Right ventricle myocardium inferior (tissue), 1 donor: ENCODE measurements at regions not wholly inside any gene's neighbourhood (a gene's known extent, or its start where the extent isn't known, plus 50 kb on each side); places are given as distances from the start of the nearest gene placed in this dataset.
"Not testable (repeated sequence)": the region's sequence is repeated elsewhere in the genome, so short reads cannot be mapped to it uniquely, and the experiment has no call there.

Experiments
- ATAC-seq: fragments of 200-7000 bp; cut with Tn5 transposase; one replicate; pipeline ENCODE4 v1.9.1; 2020; ENCODE audit warnings: mild to moderate bottlenecking, moderate library complexity
- DNase-seq: peaks from one replicate; pipeline ENCODE4 v3.0.0; 2021; ENCODE audit errors: missing footprints
- intact Hi-C: fragments of 100-400 bp; cut with DNase I; formaldehyde crosslinking; loops from one replicate; pipeline ENCODE4 v1.11.0; 2022
- donor health status: DM: no; HTN: yes; CAD: no; lungs with severe emphysema.

DNA sequence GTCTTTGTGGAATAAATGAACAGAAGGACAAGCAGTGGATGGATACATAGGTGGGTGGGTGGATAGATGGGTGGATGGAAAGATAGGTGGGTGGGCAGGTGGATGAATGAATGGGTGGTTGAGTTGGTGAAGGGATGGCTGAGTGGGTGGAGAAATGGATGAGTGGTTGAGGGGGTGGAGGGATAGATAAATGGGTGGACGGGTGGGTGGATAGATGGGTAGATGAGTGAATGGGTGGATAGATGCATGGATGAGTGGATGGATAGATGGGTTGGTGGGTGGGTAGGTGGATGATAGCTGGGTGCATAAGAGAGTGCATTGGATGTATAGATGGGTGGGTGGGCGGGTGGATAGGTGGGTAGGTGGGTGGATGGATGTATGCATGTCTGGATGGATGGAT lies 63.5 kb downstream of the UNC93B1 start:
- ATAC-seq, intact Hi-C loops, DNase-seq: not testable (repeated sequence)

DNA sequence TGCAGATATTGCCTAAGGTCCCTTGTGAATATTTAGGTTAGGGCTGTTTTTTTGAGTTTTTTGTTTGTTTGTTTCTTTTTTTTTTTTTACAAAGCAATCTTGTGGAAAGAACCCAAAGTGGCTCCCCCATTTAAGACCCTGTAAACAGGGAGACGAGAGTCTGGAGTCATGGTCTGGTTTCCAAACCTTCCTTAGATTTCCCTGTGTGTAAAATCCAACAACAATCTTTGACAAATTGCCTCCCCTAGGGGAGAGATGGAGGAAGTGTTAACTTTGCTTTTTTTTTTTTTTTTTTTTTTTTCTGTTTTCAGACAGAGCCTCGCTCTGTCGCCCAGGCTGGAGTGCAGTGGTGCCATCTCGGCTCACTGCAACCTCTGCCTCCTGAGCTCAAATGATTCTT lies 64.9 kb downstream of the UNC93B1 start:
- intact Hi-C loops, DNase-seq, ATAC-seq: not testable (repeated sequence)

DNA sequence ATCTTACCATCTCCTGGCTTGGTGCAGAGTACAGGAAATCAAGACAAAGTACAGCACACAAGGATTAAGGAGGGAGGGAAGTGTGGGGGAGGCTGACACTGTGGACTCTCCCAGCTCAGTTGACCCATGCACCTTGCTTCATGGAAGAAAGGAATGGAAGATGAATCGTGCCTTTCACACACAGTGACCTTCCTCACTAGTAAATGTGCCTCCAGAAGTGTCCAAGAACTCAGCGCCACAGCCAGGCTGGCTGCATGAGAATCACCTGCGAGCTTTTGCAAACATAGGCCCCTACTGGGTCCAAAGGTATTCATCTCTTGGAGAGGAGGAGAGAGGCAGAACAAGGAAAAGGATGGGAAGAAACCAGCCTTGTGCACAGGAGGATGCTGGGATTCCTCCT lies 65.5 kb downstream of the UNC93B1 start:
- ATAC-seq, DNase-seq, intact Hi-C loops: not testable (repeated sequence)

DNA sequence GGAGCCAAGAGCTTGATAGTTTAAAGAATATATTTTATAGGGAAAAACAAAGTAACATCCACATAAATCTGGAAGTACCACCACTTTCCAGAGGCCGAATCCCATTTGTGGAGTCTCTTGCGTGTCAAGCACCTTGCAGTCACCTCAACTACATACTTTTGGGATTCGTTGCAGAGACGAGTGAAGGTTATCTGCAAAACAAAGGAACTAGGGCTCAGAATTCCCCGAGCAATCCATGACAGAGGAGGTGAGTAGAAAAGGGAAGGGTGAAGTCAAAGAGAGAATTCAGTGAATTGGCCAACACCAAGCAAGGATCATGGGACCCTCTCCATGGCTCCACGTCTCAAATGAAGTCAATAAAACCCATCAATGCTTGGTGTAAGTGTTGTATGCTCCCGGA lies 80.3 kb downstream of the UNC93B1 start:
- not testable (repeated sequence) for ATAC-seq

DNA sequence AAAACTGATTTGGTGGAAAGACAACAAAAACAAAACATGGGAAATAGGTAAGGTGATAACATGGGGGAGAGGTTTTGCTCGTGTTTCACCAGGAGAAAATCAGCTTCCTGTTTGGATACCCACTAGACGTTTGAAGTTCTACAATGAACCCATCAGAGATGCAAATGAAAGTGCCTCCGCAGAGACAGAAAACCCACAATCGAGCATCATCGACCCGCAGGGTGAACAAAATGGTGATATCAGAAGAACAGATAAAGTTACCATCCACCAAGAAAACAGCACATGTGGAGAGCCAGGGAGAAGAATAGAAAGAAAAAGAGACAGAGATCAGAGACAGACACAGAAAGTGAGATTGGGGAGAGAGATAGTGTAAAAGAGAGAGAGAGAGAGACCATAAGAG lies 83.4 kb downstream of the UNC93B1 start:
- intact Hi-C loops, DNase-seq, ATAC-seq: not testable (repeated sequence)

More for the DNA sequence above, 80.3 kb downstream of the UNC93B1 start:
- DNase-seq, intact Hi-C loops: not testable (repeated sequence)

DNA sequence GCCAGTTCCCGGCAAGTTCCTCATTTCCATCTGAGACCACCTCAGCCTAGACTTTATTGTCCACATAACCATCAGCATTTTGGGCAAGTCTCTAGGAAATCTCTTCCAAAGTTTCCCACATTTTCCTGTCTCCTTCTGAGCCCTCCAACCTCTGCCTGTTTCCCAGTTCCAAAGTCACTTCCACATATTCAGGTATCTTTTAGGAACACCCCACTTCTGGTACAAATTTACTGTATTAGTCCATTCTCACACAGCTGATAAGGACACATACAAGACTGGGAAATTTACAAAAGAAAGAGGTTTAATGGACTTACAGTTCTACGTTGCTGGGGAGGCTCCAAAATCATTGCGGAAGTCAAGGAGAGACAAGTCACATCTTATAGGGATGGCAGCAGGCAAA lies 91.7 kb downstream of the UNC93B1 start:
- intact Hi-C loops, ATAC-seq, DNase-seq: not testable (repeated sequence)

DNA sequence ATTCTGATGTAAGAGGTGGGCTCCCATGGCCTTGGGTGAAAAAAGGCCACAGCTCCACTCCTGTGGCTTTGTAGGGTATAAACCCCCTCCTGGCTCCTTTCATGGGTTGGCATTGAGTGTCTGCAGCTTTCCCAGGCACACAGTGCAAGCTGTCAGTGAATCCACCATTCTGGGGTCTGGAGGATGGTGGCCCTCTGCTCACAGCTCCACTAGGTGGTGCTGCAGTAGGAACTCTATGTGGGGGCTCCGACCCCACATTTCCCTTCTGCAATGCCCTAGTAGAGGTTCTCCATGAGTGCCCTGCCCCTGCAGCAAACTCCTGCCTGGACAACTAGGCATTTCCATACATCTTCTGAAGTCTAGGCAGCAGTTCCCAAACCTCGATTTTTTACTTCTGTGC lies 92.7 kb downstream of the UNC93B1 start:
- intact Hi-C loops, DNase-seq, ATAC-seq: not testable (repeated sequence)

DNA sequence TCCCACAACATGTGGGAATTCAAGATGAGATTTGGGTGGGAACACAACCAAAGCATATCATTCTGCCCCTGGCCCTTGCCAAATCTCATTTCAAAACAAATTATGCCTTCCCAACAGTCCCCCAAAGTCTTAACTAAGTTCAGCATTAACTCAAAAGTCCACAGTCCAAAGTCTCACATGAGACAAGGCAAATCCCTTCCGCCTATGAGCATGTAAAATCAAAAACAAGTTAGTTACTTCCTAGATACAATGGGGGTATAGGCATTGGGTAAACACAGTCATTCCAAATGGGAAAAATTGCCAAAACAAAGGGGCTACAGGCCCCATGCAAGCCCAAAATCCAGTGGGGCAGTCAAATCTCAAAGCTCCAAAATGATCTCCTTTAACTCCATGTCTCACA lies 93.1 kb downstream of the UNC93B1 start:
- DNase-seq, intact Hi-C loops, ATAC-seq: not testable (repeated sequence)

DNA sequence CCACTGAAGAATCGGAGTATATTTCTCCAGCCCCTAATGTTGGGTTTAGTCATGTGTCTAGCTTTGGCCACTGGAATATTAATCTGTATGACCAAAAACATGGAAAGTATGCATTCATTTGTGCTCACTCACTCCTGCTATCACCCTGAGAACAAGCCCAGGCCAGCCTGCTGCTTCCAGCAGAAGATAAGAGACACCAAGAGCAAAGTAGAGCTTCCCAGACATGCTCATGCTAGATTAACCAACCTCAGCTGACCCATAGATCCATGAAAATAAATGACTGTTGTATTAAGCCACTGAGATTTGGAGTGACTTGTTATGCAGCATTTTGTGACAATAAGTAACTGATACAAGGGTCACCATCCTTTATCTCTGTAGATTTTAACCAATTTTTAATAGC lies 96.9 kb downstream of the UNC93B1 start:
- DNase-seq, ATAC-seq, intact Hi-C loops: not testable (repeated sequence)

DNA sequence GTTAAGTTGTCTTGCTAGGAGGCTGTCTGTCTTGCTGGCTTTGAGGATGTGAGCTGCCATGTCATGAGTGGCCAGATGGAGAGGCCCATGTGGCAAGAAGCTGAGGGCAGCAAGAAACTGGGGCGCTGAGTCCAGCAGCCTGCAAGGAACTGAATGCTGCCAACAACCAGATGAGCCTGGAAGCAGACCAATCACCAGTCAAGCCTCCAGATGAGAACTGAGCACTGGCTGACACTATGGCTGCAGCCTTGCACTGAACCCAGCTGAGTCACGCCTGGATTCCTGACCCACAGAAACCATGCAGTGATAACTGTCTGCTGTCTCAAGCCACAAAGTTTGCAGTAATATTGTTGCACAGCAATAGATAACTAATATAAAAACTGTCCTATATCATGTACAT lies 104.4 kb downstream of the UNC93B1 start:
- DNase-seq, ATAC-seq, intact Hi-C loops: not testable (repeated sequence)

DNA sequence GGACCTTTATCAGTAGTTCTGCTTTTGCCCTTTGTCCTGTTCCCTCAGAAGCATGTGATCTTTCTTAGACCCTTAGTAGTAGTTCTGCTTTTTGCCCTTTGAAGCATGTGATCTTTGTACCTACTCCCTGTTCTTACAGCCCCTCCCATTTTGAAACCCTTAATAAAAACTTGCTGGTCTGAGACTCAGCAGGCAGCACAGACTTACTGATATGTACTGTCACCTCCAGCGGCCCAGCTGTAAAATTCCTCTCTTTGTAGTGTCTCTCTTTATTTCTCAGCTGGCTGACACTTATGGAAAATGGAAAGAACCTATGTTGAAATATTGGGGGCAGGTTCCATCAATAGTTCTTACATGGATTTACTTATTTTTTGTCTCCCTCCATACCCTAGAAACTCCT lies 110.4 kb downstream of the UNC93B1 start:
- DNase-seq, ATAC-seq, intact Hi-C loops: not testable (repeated sequence)

DNA sequence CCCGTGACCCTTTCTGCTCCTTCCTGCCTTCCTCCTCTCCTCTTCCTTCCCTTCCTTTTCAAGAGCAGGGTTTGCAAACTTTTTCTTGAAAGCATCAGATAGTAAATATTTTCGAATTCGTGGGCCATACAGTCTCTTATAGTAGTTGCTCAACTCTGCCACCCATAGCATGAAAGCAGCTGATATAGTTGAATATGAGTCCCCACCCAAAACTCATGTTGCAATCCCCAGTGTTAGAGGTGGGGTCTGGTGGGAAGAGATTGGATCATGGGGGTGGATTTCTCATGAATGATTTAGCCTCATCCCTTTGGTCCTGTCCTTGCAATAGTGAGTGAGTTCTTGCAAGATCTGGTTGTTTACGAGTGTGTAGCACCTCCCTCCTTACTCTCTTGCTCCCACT lies 114.3 kb downstream of the UNC93B1 start:
- intact Hi-C loops, result not testable (repeated sequence)

DNA sequence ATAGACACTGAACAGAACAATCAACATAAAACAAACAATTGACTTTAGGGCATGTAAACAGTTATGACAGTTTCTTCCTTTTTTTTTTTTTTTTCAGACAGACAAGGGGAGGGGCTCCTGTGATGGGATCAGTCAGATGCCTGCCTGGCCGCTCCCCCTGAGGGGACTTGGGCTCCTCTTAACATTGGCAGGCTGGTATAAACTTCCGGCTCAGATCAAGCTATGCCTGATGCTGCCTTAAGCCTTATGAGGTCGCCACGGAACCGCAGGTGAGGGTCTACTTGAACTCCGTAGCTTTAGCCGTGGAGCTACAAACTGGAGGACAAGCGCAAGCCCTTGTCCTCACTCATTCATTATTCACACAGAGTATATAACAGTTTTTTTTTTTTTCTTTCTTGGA lies 115.8 kb downstream of the UNC93B1 start:
- ATAC-seq, intact Hi-C loops, DNase-seq: not testable (repeated sequence)

More for the DNA sequence above, 114.3 kb downstream of the UNC93B1 start:
- not testable (repeated sequence) for ATAC-seq, DNase-seq

DNA sequence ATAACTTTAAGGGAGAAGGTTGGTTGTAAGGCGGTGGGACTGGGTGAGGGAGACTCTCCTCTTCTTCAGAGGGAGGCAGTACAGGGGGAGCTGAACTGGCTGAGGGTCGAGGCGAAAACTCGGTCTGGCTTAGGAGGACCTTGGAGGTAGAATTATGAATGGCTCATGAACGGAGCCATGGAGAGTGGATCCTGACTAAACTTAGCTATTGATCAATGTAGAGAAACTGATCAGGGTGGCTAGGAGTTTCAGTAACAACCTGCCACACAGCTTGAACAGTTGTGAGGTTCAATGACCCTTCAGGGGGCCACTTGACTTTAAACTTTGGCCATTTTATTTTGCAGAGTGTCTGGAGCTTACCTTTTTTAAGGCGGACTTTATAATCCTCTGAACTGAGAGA lies 117.2 kb downstream of the UNC93B1 start:
- ATAC-seq, DNase-seq, intact Hi-C loops: not testable (repeated sequence)

DNA sequence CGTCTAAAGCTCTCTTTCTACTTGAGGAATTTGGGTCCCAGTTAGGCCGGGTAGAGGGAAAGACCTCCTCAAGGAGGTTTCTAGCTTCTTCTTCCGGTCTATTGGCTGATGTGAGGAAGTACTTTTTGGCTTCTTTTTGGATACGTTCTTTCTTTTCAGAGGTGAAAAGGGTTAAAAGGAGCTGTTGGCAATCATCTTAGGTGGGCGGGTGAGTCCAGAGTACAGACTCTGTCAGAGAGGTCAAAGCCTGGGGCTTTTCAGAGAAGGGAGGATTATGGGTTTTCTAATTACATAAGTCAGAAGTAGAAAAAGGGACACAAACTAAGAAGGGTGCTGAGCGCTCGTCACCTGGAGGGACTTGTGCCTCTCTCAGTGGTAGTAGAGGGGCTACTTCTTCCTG lies 117.7 kb downstream of the UNC93B1 start:
- ATAC-seq, intact Hi-C loops, DNase-seq: not testable (repeated sequence)

DNA sequence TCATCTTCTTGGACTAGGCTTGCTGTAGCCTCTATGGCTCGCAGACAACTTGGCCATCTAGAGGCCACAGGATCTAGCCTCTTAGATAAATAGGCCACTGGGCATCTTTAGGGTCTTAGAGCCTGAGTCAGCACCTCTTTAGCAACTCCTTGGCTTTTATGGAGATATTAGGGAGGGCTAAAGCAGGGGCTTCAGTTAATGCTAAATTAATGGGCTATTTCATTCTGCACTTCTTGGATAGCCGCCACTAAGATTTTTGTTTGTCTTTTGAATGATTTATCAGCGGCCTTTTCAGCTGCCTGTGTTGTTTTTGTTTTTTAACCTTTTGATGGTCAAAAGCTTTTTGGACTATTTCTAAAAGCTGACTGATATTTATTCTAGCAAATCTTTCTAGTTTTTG lies 118.3 kb downstream of the UNC93B1 start:
- DNase-seq, ATAC-seq, intact Hi-C loops: not testable (repeated sequence)

DNA sequence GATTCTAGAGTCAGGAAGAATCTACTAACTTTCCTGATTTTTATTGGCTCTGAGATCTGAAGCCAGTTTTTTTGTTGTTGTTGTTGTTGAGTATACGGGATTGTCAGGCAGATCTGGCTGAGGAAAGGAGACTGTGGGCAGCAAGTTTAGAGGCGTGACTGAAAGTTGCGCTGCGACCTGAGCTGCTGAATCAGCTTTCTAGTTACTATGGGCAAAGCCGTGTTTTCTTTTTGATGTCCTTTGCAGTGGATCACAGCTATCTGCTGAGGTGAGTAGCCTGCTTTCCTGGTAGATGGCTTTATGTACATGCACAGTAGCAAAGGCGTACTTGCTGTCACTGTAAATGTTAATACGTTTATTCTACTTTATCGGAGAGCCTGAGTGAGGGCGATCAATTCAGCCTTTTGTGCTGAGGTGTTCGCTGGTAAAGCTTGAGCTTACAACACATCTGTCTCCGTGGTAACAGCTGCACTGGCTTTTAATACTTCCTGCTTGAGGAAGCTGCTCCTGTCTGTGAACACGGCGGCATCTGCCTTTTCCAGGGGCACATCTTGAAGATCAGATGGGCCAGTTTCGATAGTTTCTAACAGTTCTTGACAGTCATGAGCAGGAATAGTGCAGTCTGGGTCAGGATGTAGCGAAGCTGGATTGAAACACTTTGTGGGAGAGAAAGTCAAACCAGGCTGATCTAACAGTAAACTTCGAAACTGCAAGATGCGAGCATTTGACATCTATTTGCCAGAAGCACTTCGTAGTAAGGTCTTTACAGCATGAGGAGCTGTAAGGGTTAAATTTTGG lies 118.9 kb downstream of the UNC93B1 start:
- intact Hi-C loops, ATAC-seq, DNase-seq: not testable (repeated sequence)

DNA sequence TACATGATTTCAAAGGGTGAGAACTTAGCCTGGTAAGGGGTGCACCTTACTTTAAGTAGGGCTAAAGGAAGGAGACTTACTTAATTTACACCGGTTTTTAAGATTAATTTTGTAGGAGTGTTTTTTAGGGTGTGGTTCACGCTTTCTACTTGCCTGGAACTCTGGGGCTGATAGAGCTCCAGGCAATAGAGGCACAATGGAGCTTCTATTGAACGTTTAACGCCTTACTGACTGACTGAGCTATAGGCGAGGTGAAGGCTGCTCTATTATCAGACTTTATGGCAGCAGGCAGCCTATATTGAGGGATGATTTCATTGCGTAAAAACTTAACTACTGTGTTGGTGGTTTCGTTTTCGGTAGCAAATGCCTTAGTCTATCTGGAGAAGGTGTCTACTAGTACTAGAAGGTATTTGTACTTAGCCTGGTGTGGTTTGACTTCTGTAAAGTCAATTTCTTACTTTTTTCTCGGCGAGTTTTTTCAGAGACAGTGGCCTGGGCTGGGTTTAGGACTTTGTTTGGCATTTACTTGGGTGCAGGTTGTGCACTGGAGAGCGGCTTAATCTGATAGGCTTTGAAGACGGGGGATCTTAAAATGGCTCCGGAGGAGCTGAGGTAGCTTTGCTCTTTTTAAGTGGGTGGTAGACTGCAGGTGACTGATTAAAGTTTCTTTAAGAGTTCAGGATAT lies 119.7 kb downstream of the UNC93B1 start:
- intact Hi-C loops, DNase-seq, ATAC-seq: not testable (repeated sequence)

DNA sequence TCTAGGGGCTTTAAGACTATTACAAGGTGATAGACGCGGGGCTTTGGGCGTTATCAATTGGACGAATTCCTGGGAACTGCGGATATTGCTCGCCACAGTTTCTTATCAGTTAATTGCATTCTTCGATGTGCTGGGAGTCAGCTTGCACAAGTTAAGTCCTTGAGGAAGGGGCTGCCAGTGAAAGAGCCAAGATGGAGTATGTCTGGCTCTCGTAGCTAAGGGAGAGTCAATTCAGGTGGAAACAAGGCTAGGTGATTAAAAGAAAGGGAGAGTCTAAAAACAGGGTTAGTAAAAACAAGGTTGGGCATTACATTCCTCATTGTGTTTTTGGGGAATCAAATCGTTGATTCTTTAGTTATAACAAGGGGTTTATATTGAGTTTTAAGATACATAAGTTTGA lies 121.6 kb downstream of the UNC93B1 start:
- DNase-seq, intact Hi-C loops: not testable (repeated sequence)

More for the DNA sequence above, 121.6 kb downstream of the UNC93B1 start:
- ATAC-seq, result not testable (repeated sequence)
